Bronchial epithelial cell (primary cell): ENCODE measurements at regions not wholly inside any gene's neighbourhood (a gene's known extent, or its start where the extent isn't known, plus 50 kb on each side); places are given as distances from the start of the nearest gene placed in this dataset.

Experiments used
- DNase-seq: peaks from one replicate; pipeline ENCODE4 v3.0.0-alpha.2; 2010; ENCODE audit warnings: low read depth
- FAIRE-seq: peaks from 2 replicates; lab custom pipeline; 2011; peaks lifted over from hg19 to GRCh38; lab: Jason Lieb, UNC
- H3K27me3 ChIP-seq: 2 replicates; pipeline ENCODE4 v1.5.1; 2011; ENCODE audit warnings: low read length; ENCODE audit not compliant: control insufficient read depth, insufficient read depth
- H3K36me3 ChIP-seq: 2 replicates; pipeline ENCODE4 v1.5.1; 2011; ENCODE audit warnings: low read length; ENCODE audit not compliant: control insufficient read depth, insufficient read depth
- H3K4me3 ChIP-seq: 2 replicates; pipeline ENCODE4 v1.5.1; 2011; ENCODE audit warnings: mild to moderate bottlenecking, low read depth, low read length, control low read depth
- CTCF ChIP-seq: IDR thresholded peaks from 2 replicates; pipeline ENCODE4 v1.5.1; 2011; ENCODE audit warnings: mild to moderate bottlenecking, moderate library complexity, low read length, control low read depth, inconsistent platforms; ENCODE audit not compliant: insufficient read depth, severe bottlenecking

GRCh38 chr15:62875626-62876021 lies 166.9 kb upstream of the TPM1 start:
- Histone ChIP-seq H3K4me3 (no peak overlapping the region), H3K36me3 (no peaks in the 10 kb centered on the region), H3K27me3 (no peaks in the 10 kb centered on the region)
- DNase-seq (no peak), FAIRE-seq (no peak)
- no peak for TF ChIP-seq CTCF

- TF ChIP-seq CTCF = no peak
- H3K4me3 ChIP-seq = no peak overlapping the region
- H3K27me3 ChIP-seq = no peaks in the 10 kb centered on the region
- DNase-seq (peak; percentile 65), FAIRE-seq (no peak)
- no peaks in the 10 kb centered on the region for H3K36me3 ChIP-seq
These were observed 165.2 kb upstream of the TPM1 start for GRCh38 chr15:62877276-62877857.

DNA sequence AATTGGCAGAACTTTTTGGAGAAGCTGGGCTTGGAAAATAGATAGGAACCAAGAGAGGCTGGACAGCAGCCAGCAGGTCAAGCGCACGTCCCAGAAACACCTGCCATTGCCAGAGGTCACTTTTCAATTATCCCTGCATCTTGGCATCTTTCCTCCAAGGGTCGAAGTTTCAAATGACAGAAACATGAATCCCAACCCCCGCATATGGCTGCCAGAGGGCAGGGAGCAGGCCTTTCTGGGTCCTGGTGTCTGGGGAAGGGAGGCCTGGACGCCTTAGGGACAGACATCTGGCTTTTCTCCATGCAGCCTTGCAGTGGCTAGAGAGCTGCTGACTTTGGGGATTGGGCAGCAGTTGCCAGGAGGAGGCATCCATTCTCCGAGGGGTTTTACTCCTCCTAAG lies 164.5 kb upstream of the TPM1 start:
- DNase-seq (no peak), FAIRE-seq (no peak)
- TF ChIP-seq CTCF = no peak
- no peaks in the 10 kb centered on the region for H3K27me3 ChIP-seq
- H3K4me3 ChIP-seq = no peak overlapping the region
- H3K36me3 ChIP-seq = no peaks in the 10 kb centered on the region

GRCh38 chr15:62879770-62880169 lies 162.8 kb upstream of the TPM1 start:
- Histone ChIP-seq H3K36me3 (no peaks in the 10 kb centered on the region), H3K27me3 (no peaks in the 10 kb centered on the region), H3K4me3 (no peak overlapping the region)
- DNase-seq (no peak), FAIRE-seq (no peak)
- no peak for TF ChIP-seq CTCF

DNA sequence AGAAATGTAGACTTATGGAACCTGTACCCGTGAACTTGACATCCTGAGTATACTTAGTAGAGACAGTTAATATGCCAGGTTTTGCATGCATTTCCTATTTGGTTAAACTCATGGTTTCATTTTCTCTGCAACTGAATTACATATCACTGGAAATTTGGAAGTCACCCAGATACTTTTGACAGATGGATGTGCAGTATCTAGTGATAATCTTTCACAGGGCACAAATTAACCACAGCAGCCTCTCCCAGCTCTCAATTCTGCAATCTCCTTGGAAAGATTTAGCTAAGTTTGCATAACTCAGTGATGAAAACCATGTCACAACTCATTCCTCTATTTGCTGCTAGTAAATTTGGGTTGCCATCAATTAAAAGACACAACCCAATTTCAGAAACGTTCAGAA lies 162.3 kb upstream of the TPM1 start:
- FAIRE-seq (no peak), DNase-seq (no peak)
- H3K36me3 ChIP-seq = no peaks in the 10 kb centered on the region
- no peak for TF ChIP-seq CTCF
- H3K4me3 ChIP-seq = no peak overlapping the region
- H3K27me3 ChIP-seq = no peaks in the 10 kb centered on the region

DNA sequence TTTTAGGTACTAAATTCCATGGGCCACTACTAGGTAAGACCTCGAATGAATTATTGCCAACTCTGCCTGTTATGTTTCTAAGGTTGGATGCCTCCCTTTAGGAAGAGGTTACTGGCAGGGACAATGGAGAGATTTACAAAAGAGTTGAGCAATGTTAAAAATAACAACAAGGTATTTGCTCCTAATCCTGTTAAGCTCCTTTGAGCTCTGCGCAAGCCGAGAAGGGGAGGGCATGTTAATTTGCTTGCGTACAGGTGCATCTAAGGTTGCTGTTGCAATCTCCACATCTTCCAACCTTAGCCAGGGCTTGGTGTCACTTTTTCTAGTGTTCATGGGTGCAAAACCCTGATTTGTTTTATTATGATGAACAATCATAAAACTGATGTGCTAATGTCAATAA lies 161.5 kb upstream of the TPM1 start:
- FAIRE-seq = no peak
- no peak for DNase-seq
- no peak for TF ChIP-seq CTCF
- no peaks in the 10 kb centered on the region for H3K36me3 ChIP-seq
- H3K4me3 ChIP-seq = no peak overlapping the region
- no peaks in the 10 kb centered on the region for H3K27me3 ChIP-seq
